Loucy (cell line): ENCODE measurements at regions not wholly inside any gene's neighbourhood (a gene's known extent, or its start where the extent isn't known, plus 50 kb on each side); places are given as distances from the start of the nearest gene placed in this dataset.

Source experiments
- H2AFZ ChIP-seq: fragments of 200-600 bp; sonication (generic); 2 replicates; pipeline ENCODE4 v1.6.0; 2016; ENCODE audit warnings: antibody characterized with exemption, mild to moderate bottlenecking, low read length, moderate library complexity
- H3F3A ChIP-seq: fragments of 200-600 bp; 2 replicates; pipeline ENCODE4 v1.6.0; 2016; ENCODE audit warnings: antibody characterized with exemption, low read depth, mild to moderate bottlenecking
- H3K27me3 ChIP-seq: fragments of 200-600 bp; sonication (generic); 2 replicates; pipeline ENCODE4 v1.6.1; 2014; ENCODE audit warnings: low read length, mild to moderate bottlenecking; ENCODE audit not compliant: insufficient read depth, poor library complexity, severe bottlenecking
- H3K36me3 ChIP-seq: fragments of 200-600 bp; sonication (generic); 2 replicates; pipeline ENCODE4 v1.6.1; 2016; ENCODE audit warnings: low read length; ENCODE audit not compliant: insufficient read depth
- H3K4me1 ChIP-seq: fragments of 200-600 bp; sonication (generic); 2 replicates; pipeline ENCODE4 v1.5.1; 2014; ENCODE audit warnings: low read length, mild to moderate bottlenecking; ENCODE audit not compliant: insufficient read depth, poor library complexity, severe bottlenecking
- H3K4me2 ChIP-seq: fragments of 200-600 bp; sonication (generic); 2 replicates; pipeline ENCODE4 v1.6.0; 2014; ENCODE audit warnings: antibody characterized with exemption, low read length, low read depth, mild to moderate bottlenecking; ENCODE audit not compliant: poor library complexity, severe bottlenecking
- H3K4me3 ChIP-seq: fragments of 200-600 bp; sonication (generic); 2 replicates; pipeline ENCODE4 v1.5.1; 2014; ENCODE audit warnings: low read length, mild to moderate bottlenecking, mixed read lengths; ENCODE audit not compliant: poor library complexity, severe bottlenecking
- H3K79me2 ChIP-seq: fragments of 200-600 bp; sonication (generic); 2 replicates; pipeline ENCODE4 v1.6.1; 2014; ENCODE audit warnings: low read length; ENCODE audit not compliant: insufficient read depth
- H3K9ac ChIP-seq: fragments of 200-600 bp; sonication (generic); 2 replicates; pipeline ENCODE4 v1.6.0; 2014; ENCODE audit warnings: mild to moderate bottlenecking, low read depth, low read length, moderate library complexity; ENCODE audit not compliant: poor library complexity, severe bottlenecking
- H3K9me2 ChIP-seq: fragments of 200-600 bp; sonication (generic); replicated peaks from 2 replicates; pipeline ENCODE4 v1.6.1; 2016; ENCODE audit warnings: low read depth, low read length, mixed read lengths
- H3K9me3 ChIP-seq: fragments of 200-600 bp; sonication (generic); 2 replicates; pipeline ENCODE4 v1.6.1; 2014; ENCODE audit warnings: mild to moderate bottlenecking, antibody characterized with exemption, low read length, low read depth; ENCODE audit not compliant: insufficient read depth
- H4K20me1 ChIP-seq: fragments of 200-600 bp; sonication (generic); 2 replicates; pipeline ENCODE4 v1.6.0; 2014; ENCODE audit warnings: antibody characterized with exemption, low read length, mild to moderate bottlenecking; ENCODE audit not compliant: insufficient read depth, poor library complexity, severe bottlenecking
- CTCF ChIP-seq: fragments of 200-600 bp; sonication (generic); conservative IDR thresholded peaks from 2 replicates; pipeline ENCODE4 v1.5.1; 2014; ENCODE audit warnings: mild to moderate bottlenecking, antibody characterized with exemption, low read length
- EZH2phosphoT487 ChIP-seq: fragments of 200-600 bp; IDR thresholded peaks from 2 replicates; pipeline ENCODE4 v1.6.1; 2018; ENCODE audit warnings: antibody characterized with exemption, mild to moderate bottlenecking, moderate library complexity, borderline replicate concordance

GRCh38 chr5:163838738-163839137 lies 333.3 kb downstream of the MAT2B start:
- Histone ChIP-seq H3K4me1 (peaks cover 8% of the 10 kb centered on the region), H2AFZ (no peak overlapping the region), H3K27me3 (no peaks in the 10 kb centered on the region), H3K36me3 (no peaks in the 10 kb centered on the region), H3K9me2 (no peaks in the 10 kb centered on the region), H3K4me3 (no peak overlapping the region), H3K79me2 (no peaks in the 10 kb centered on the region), H4K20me1 (no peaks in the 10 kb centered on the region), H3K9ac (no peak overlapping the region), H3F3A (no peaks in the 10 kb centered on the region), H3K4me2 (no peak overlapping the region), H3K9me3 (no peaks in the 10 kb centered on the region)
- no peak for TF ChIP-seq CTCF

GRCh38 chr5:163846512-163846911 lies 341.1 kb downstream of the MAT2B start:
- Histone ChIP-seq H3K4me1 (no peaks in the 10 kb centered on the region), H2AFZ (no peak overlapping the region), H4K20me1 (no peaks in the 10 kb centered on the region), H3K4me2 (no peak overlapping the region), H3K27me3 (no peaks in the 10 kb centered on the region), H3K9me2 (no peaks in the 10 kb centered on the region), H3K4me3 (no peak overlapping the region), H3K36me3 (no peaks in the 10 kb centered on the region), H3K9me3 (no peaks in the 10 kb centered on the region), H3K9ac (no peak overlapping the region), H3F3A (no peaks in the 10 kb centered on the region), H3K79me2 (no peaks in the 10 kb centered on the region)
- TF ChIP-seq EZH2phosphoT487 (no peak), CTCF (no peak)

- no peak overlapping the region for H3K4me2 ChIP-seq
- no peaks in the 10 kb centered on the region for H3K79me2 ChIP-seq
- TF ChIP-seq CTCF (no peak), EZH2phosphoT487 (no peak)
- H3F3A ChIP-seq = no peaks in the 10 kb centered on the region
- H3K36me3 ChIP-seq = no peaks in the 10 kb centered on the region
- H3K4me1 ChIP-seq = no peaks in the 10 kb centered on the region
- H3K9me3 ChIP-seq = peaks cover 3% of the 10 kb centered on the region; the same call in 1 of the 2 replicates
- H3K27me3 ChIP-seq = no peaks in the 10 kb centered on the region
- H2AFZ ChIP-seq = no peak overlapping the region
- H3K9ac ChIP-seq = no peak overlapping the region
- no peaks in the 10 kb centered on the region for H4K20me1 ChIP-seq
- H3K4me3 ChIP-seq = no peak overlapping the region
- no peaks in the 10 kb centered on the region for H3K9me2 ChIP-seq
These were observed 350.3 kb downstream of the MAT2B start for GRCh38 chr5:163855754-163856153.
